ENCODE measurements at regions not wholly inside any gene's neighbourhood (a gene's known extent, or its start where the extent isn't known, plus 50 kb on each side); places are given as distances from the start of the nearest gene placed in this dataset.

DNA sequence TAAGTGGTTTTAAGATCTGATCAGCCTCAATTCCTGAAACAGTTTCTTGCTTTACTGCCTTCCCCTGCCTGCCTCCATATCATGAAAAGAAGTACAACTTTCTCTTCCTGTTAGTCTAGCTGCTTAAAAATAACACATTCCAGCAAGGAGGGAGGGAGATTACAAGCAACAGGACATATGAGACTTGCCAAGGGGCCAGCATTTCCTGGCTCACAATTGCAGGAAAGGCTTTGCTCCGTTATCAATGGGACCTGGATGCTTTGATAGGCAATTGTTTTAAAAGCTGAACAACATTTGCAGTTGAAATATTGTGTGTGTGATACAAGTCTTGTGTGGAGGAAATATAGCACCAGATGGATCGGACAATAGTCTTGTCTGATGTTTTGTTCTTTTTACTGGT is 425.0 kb downstream of the FAT4 start:
- no peak overlapping the region for H3K4me2 ChIP-seq (replicated peaks; ENCODE audit: low read depth, low read length, poor library complexity, severe bottlenecking)
- intact Hi-C loops (cut with micrococcal nuclease), result no loop called here
- no peaks in the 10 kb centered on the region for H3K4me1 Mint-ChIP-seq
- H3K27ac ChIP-seq (ENCODE audit: low read length in 2 of 2), result no peak overlapping the region
- no peak overlapping the region for H3K27ac Mint-ChIP-seq
- WGBS (ENCODE audit: insufficient coverage), result 29% methylated on average over 2 of the region's 2 CpGs
- H3K4me3 Mint-ChIP-seq, result no peak overlapping the region
- DNase-seq (no peak), ATAC-seq (ENCODE audit: low read depth) (no peak)
- H2AFZ ChIP-seq (ENCODE audit: insufficient read depth, low read depth, low read length, poor library complexity, severe bottlenecking), result no peak overlapping the region
- no peak overlapping the region for H3K4me3 ChIP-seq (ENCODE audit: control extremely low read depth in 1 of 5, extremely low read depth in 1 of 5, insufficient read depth in 1 of 5, low read depth in 2 of 5, low read length in 4 of 5)
- no peaks in the 10 kb centered on the region for H3K36me3 ChIP-seq (replicated peaks in 1 of 2; ENCODE audit: control extremely low read depth in 1 of 2, control insufficient read depth in 1 of 2, extremely low read depth in 1 of 2, insufficient read depth in 2 of 2, low read length in 1 of 2)
- H3K9me3 ChIP-seq (ENCODE audit: control extremely low read depth in 1 of 3, control insufficient read depth in 2 of 3, insufficient read depth in 1 of 3, low read length in 2 of 3), result peaks cover 0 to 9% (median 0%) of the 10 kb centered on the region in 3 donors
- H4K20me1 ChIP-seq (ENCODE audit: control insufficient read depth, insufficient read depth, low read length, poor library complexity, severe bottlenecking), result no peaks in the 10 kb centered on the region
- ChIA-PET POLR2A (no interaction called here), CTCF (no interaction called here)
- H3K27me3 ChIP-seq (replicated peaks in 1 of 4; ENCODE audit: control extremely low read depth in 1 of 4, control insufficient read depth in 3 of 4, insufficient read depth in 4 of 4, low read length in 3 of 4), result no peaks in the 10 kb centered on the region
- no peaks in the 10 kb centered on the region for H3K4me1 ChIP-seq (ENCODE audit: control insufficient read depth in 2 of 2, insufficient read depth in 2 of 2, low read length in 2 of 2)
- TF ChIP-seq EZH2 (IDR thresholded peaks at IDR 0.05; ENCODE audit: borderline replicate concordance, insufficient read depth, low read depth, low read length, poor library complexity, severe bottlenecking) (no peak), CTCF (IDR thresholded peaks at IDR 0.05) (no peak)
- H3K27me3 Mint-ChIP-seq, result no peaks in the 10 kb centered on the region
- no peaks in the 10 kb centered on the region for H3K79me2 ChIP-seq (ENCODE audit: control insufficient read depth, insufficient read depth, low read length)
- H3K9me3 Mint-ChIP-seq (ENCODE audit: insufficient read depth), result peaks cover 4% of the 10 kb centered on the region
- no peak overlapping the region for H3K9ac ChIP-seq (ENCODE audit: low read length)

- TF ChIP-seq CTCF (IDR thresholded peaks at IDR 0.05) (peak; percentile 14), EZH2 (IDR thresholded peaks at IDR 0.05; ENCODE audit: borderline replicate concordance, insufficient read depth, low read depth, low read length, poor library complexity, severe bottlenecking) (no peak)
- Histone ChIP-seq H3K79me2 (ENCODE audit: control insufficient read depth, insufficient read depth, low read length) (no peaks in the 10 kb centered on the region), H3K9me3 (ENCODE audit: control extremely low read depth in 1 of 3, control insufficient read depth in 2 of 3, insufficient read depth in 1 of 3, low read length in 2 of 3) (peaks cover 0 to 18% (median 0%) of the 10 kb centered on the region in 3 donors), H3K4me1 (ENCODE audit: control insufficient read depth in 2 of 2, insufficient read depth in 2 of 2, low read length in 2 of 2) (no peaks in the 10 kb centered on the region), H2AFZ (ENCODE audit: insufficient read depth, low read depth, low read length, poor library complexity, severe bottlenecking) (no peak overlapping the region), H3K4me2 (replicated peaks; ENCODE audit: low read depth, low read length, poor library complexity, severe bottlenecking) (no peak overlapping the region), H3K36me3 (replicated peaks in 1 of 2; ENCODE audit: control extremely low read depth in 1 of 2, control insufficient read depth in 1 of 2, extremely low read depth in 1 of 2, insufficient read depth in 2 of 2, low read length in 1 of 2) (no peaks in the 10 kb centered on the region), H3K27me3 (replicated peaks in 1 of 4; ENCODE audit: control extremely low read depth in 1 of 4, control insufficient read depth in 3 of 4, insufficient read depth in 4 of 4, low read length in 3 of 4) (no peaks in the 10 kb centered on the region), H3K9ac (ENCODE audit: low read length) (no peak overlapping the region), H3K4me3 (ENCODE audit: control extremely low read depth in 1 of 5, extremely low read depth in 1 of 5, insufficient read depth in 1 of 5, low read depth in 2 of 5, low read length in 4 of 5) (no peak overlapping the region), H3K27ac (ENCODE audit: low read length in 2 of 2) (no peak overlapping the region), H4K20me1 (ENCODE audit: control insufficient read depth, insufficient read depth, low read length, poor library complexity, severe bottlenecking) (no peaks in the 10 kb centered on the region)
- no peaks in the 10 kb centered on the region for H3K27me3 Mint-ChIP-seq
- ChIA-PET POLR2A (no interaction called here), CTCF (no interaction called here)
- 92% methylated on average over 2 of the region's 8 CpGs for WGBS (ENCODE audit: insufficient coverage)
- H3K4me3 Mint-ChIP-seq, result no peak overlapping the region
- intact Hi-C loops (cut with micrococcal nuclease), result no loop called here
- peaks cover 3% of the 10 kb centered on the region for H3K9me3 Mint-ChIP-seq (ENCODE audit: insufficient read depth)
- ATAC-seq (ENCODE audit: low read depth) (no peak), DNase-seq (no peak)
- H3K4me1 Mint-ChIP-seq, result no peaks in the 10 kb centered on the region
- H3K27ac Mint-ChIP-seq, result no peak overlapping the region
Measured at GRCh38 chr4:125741825-125742452, 427.2 kb downstream of the FAT4 start.

All from B cell (primary cell).